ENCODE measurements at regions not wholly inside any gene's neighbourhood (a gene's known extent, or its start where the extent isn't known, plus 50 kb on each side); places are given as distances from the start of the nearest gene placed in this dataset.
"Not testable (repeated sequence)": the region's sequence is repeated elsewhere in the genome, so short reads cannot be mapped to it uniquely, and the experiment has no call there.

- no peak for DNase-seq (ENCODE audit: low read depth)
- TF ChIP-seq, protein P1, sequence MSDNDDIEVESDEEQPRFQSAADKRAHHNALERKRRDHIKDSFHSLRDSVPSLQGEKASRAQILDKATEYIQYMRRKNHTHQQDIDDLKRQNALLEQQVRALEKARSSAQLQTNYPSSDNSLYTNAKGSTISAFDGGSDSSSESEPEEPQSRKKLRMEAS (IDR thresholded peaks at IDR 0.05; ENCODE audit: low read depth, low read length), result no peak
- TF ChIP-seq, protein P2, sequence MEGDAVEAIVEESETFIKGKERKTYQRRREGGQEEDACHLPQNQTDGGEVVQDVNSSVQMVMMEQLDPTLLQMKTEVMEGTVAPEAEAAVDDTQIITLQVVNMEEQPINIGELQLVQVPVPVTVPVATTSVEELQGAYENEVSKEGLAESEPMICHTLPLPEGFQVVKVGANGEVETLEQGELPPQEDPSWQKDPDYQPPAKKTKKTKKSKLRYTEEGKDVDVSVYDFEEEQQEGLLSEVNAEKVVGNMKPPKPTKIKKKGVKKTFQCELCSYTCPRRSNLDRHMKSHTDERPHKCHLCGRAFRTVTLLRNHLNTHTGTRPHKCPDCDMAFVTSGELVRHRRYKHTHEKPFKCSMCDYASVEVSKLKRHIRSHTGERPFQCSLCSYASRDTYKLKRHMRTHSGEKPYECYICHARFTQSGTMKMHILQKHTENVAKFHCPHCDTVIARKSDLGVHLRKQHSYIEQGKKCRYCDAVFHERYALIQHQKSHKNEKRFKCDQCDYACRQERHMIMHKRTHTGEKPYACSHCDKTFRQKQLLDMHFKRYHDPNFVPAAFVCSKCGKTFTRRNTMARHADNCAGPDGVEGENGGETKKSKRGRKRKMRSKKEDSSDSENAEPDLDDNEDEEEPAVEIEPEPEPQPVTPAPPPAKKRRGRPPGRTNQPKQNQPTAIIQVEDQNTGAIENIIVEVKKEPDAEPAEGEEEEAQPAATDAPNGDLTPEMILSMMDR (IDR thresholded peaks at IDR 0.05; ENCODE audit: low read depth, low read length), result no peak
- TF ChIP-seq POLR2A (IDR thresholded peaks at IDR 0.05; ENCODE audit: extremely low read depth, insufficient read length) (no peak), MYC (IDR thresholded peaks at IDR 0.05; ENCODE audit: low read depth, low read length) (no peak)
- no peak overlapping the region for H3K4me3 ChIP-seq (ENCODE audit: low read depth, low read length)
Measured at GRCh38 chr4:29770627-29771026, 949.5 kb upstream of the PCDH7 start.

- not testable (repeated sequence) for DNase-seq (ENCODE audit: low read depth); H3K4me3 ChIP-seq (ENCODE audit: low read depth, low read length)
Measured at GRCh38 chr4:29788123-29788522, 932.0 kb upstream of the PCDH7 start.

DNA sequence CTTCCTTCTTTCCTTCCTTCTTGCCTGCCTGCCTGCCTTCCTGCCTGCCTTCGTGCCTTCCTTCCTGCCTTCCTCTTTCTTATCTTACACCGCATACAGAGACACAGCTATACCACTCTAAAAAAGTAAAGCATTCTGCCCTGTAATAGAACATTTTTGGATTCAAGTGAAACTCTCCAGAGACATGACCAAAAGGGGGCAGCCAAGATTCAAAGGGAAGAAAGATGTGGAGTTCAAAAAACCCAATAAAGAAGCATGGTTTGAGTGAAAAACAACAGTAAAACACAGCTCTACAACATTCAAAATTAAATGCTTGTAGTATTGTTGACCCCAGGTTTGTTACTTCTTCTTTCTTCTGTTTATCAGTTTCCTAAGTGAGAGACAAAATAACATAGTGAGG, 914.9 kb upstream of the PCDH7 start:
- TF ChIP-seq, protein P2 (IDR thresholded peaks at IDR 0.05; ENCODE audit: low read depth, low read length), result peak; percentile 32
- TF ChIP-seq POLR2A (IDR thresholded peaks at IDR 0.05; ENCODE audit: extremely low read depth, insufficient read length), result no peak
- no peak overlapping the region for H3K4me3 ChIP-seq (ENCODE audit: low read depth, low read length)
- DNase-seq (ENCODE audit: low read depth), result peak; percentile 15

DNA sequence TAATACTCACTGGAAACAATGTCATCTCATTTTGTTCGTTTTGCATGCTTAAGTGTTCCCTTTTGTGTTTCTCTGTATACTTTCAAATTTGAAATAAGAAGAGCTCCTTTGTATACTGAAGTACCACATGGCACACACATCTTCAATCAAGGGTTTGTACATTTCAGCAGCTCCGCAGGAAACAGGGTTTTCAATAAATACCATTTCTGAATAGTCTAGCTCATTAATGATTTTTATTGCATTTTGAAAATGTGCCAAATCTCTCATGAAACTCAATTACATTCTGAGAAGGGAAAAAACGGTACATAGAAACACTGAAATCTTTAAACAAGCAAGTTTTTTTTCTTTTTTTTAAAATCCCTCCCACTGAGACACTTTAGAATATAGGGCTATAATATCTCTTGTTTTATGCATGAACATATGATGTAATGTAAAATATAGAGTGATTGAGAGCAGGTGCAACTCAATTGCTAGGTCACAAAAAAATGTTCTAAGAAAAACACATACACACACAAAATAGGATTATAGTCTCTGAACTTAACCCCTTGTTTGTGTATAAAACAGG, 914.2 kb upstream of the PCDH7 start:
- DNase-seq (ENCODE audit: low read depth), result no peak
- H3K4me3 ChIP-seq (ENCODE audit: low read depth, low read length), result no peak overlapping the region
- TF ChIP-seq POLR2A (IDR thresholded peaks at IDR 0.05; ENCODE audit: extremely low read depth, insufficient read length), result no peak

DNA sequence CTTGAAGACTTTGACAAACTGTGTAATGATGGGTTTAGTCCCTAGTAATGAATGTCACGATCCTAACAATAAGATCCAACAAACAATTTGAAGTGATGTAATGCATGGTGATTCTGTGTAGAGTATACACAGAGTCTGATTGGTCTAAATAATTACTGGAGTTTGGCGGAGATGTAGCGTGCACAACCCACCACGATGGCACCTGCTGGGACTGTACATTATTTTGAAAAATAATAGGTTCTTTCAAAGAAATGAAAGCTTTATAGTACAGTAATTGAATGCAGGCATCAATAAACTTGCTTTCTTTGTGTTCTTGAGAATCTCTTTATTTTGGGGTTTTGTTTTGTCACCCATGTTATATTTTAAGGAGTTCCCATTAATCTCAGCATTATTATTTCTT, 902.2 kb upstream of the PCDH7 start:
- no peak overlapping the region for H3K4me3 ChIP-seq (ENCODE audit: low read depth, low read length)
- DNase-seq (ENCODE audit: low read depth), result no peak
- TF ChIP-seq MYC (IDR thresholded peaks at IDR 0.05; ENCODE audit: low read depth, low read length) (no peak), POLR2A (IDR thresholded peaks at IDR 0.05; ENCODE audit: extremely low read depth, insufficient read length) (no peak)
- TF ChIP-seq, protein P1 (IDR thresholded peaks at IDR 0.05; ENCODE audit: low read depth, low read length), result no peak
- TF ChIP-seq, protein P2 (IDR thresholded peaks at IDR 0.05; ENCODE audit: low read depth, low read length), result no peak

GRCh38 chr4:29829067-29829466, 891.1 kb upstream of the PCDH7 start:
- TF ChIP-seq MYC (IDR thresholded peaks at IDR 0.05; ENCODE audit: low read depth, low read length) (no peak), POLR2A (IDR thresholded peaks at IDR 0.05; ENCODE audit: extremely low read depth, insufficient read length) (no peak)
- TF ChIP-seq, protein P1 (IDR thresholded peaks at IDR 0.05; ENCODE audit: low read depth, low read length), result no peak
- TF ChIP-seq, protein P2 (IDR thresholded peaks at IDR 0.05; ENCODE audit: low read depth, low read length), result no peak
- DNase-seq (ENCODE audit: low read depth), result no peak
- H3K4me3 ChIP-seq (ENCODE audit: low read depth, low read length), result no peak overlapping the region

- H3K4me3 ChIP-seq (ENCODE audit: low read depth, low read length), result no peak overlapping the region
- no peak for DNase-seq (ENCODE audit: low read depth)
- TF ChIP-seq, protein P2 (IDR thresholded peaks at IDR 0.05; ENCODE audit: low read depth, low read length), result no peak
- TF ChIP-seq POLR2A (IDR thresholded peaks at IDR 0.05; ENCODE audit: extremely low read depth, insufficient read length) (no peak), MYC (IDR thresholded peaks at IDR 0.05; ENCODE audit: low read depth, low read length) (no peak)
- TF ChIP-seq, protein P1 (IDR thresholded peaks at IDR 0.05; ENCODE audit: low read depth, low read length), result no peak
Measured at GRCh38 chr4:29852537-29852936, 867.6 kb upstream of the PCDH7 start.
